ENCODE measurements at regions not wholly inside any gene's neighbourhood (a gene's known extent, or its start where the extent isn't known, plus 50 kb on each side); places are given as distances from the start of the nearest gene placed in this dataset.

DNA sequence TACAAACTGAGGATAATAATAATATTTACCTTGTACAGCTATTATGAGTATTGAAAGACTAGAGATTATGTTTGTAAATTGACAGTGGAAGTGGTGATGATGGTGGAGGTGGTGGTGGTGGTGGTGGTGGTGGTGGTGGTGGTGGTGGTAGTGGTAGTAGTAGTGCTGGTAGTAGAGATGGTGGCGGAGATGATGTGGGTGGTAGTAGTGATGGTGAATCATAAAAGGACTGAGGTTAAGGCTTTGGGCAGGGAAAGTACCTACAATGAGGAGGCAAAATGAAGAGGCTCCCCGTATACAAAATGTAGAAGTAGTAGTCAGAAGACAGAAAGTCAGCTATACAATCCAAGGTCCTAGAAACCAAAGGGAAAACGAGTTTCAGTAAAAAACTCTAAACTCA lies 214.1 kb downstream of the BCOR start:
- TF ChIP-seq SUZ12 (IDR thresholded peaks at IDR 0.05; ENCODE audit: extremely low read depth, insufficient read depth, insufficient read length) (no peak), YY1 (IDR thresholded peaks at IDR 0.05; ENCODE audit: insufficient read depth, insufficient read length) (no peak)

Measured in NT2/D1 (cell line).